Fibroblast of lung (primary cell): ENCODE measurements at regions not wholly inside any gene's neighbourhood (a gene's known extent, or its start where the extent isn't known, plus 50 kb on each side); places are given as distances from the start of the nearest gene placed in this dataset.
A peak's percentile ranks its signal among the peaks of the same experiment; 100 is the strongest.

Experiments used
- DNase-seq, 2 donors: peaks; one replicate each; pipeline versions ENCODE4 v3.0.0 to v3.0.0-alpha.2; 2010; ENCODE audit warnings: low read depth in 2 of 2
- H2AFZ ChIP-seq: 2 replicates; pipeline ENCODE4 v1.5.1; 2012; ENCODE audit warnings: low read length, control low read depth, inconsistent platforms
- H3K27ac ChIP-seq: 2 replicates; pipeline ENCODE4 v1.5.1; 2011; ENCODE audit warnings: low read length, control low read depth; ENCODE audit not compliant: insufficient read depth
- H3K27me3 ChIP-seq: 2 replicates; pipeline ENCODE4 v1.5.1; 2011; ENCODE audit warnings: mild to moderate bottlenecking, low read length; ENCODE audit not compliant: control insufficient read depth, insufficient read depth
- H3K36me3 ChIP-seq: 2 replicates; pipeline ENCODE4 v1.5.1; 2011; ENCODE audit warnings: low read length; ENCODE audit not compliant: control insufficient read depth, insufficient read depth
- H3K4me1 ChIP-seq: 2 replicates; pipeline ENCODE4 v1.5.1; 2011; ENCODE audit warnings: low read length; ENCODE audit not compliant: control insufficient read depth, insufficient read depth; ENCODE audit errors: extremely low read depth
- H3K4me2 ChIP-seq: 2 replicates; pipeline ENCODE4 v1.5.1; 2011; ENCODE audit warnings: low read length, control low read depth; ENCODE audit not compliant: insufficient read depth; ENCODE audit errors: extremely low read depth
- H3K4me3 ChIP-seq, 4 experiments: fragments of 200-600 bp in 1 of 4; sonication (generic) in 1 of 4; replicated peaks in 1 of 4; 2 replicates each; pipeline ENCODE4 v1.5.1; 2011 to 2016; ENCODE audit warnings: low read length in 4 of 4, low read depth in 3 of 4, mild to moderate bottlenecking in 3 of 4, control low read depth in 2 of 4, inconsistent platforms in 1 of 4, mixed read lengths in 1 of 4; ENCODE audit not compliant: insufficient read depth in 1 of 4; ENCODE audit errors: control extremely low read depth in 1 of 4
- H3K79me2 ChIP-seq: 2 replicates; pipeline ENCODE4 v1.5.1; 2012; ENCODE audit warnings: mild to moderate bottlenecking, low read length, inconsistent platforms; ENCODE audit not compliant: control insufficient read depth, insufficient read depth
- H3K9ac ChIP-seq: 2 replicates; pipeline ENCODE4 v1.5.1; 2011; ENCODE audit warnings: mild to moderate bottlenecking, low read length, control low read depth; ENCODE audit not compliant: insufficient read depth
- H3K9me3 ChIP-seq: 2 replicates; pipeline ENCODE4 v1.5.1; 2012; ENCODE audit warnings: low read depth, low read length; ENCODE audit not compliant: control insufficient read depth, insufficient read depth
- H4K20me1 ChIP-seq: 2 replicates; pipeline ENCODE4 v1.5.1; 2011; ENCODE audit warnings: low read length; ENCODE audit not compliant: control insufficient read depth, insufficient read depth; ENCODE audit errors: extremely low read depth
- CTCF ChIP-seq, 2 donors: IDR thresholded peaks in 1 of 2; conservative IDR thresholded peaks in 1 of 2; 1 replicate in 1 of 2; 2 replicates in 1 of 2; pipeline ENCODE4 v1.5.1; 2011 to 2012; ENCODE audit warnings: low read length in 2 of 2, control low read depth in 1 of 2, inconsistent platforms in 1 of 2, low read depth in 1 of 2, mild to moderate bottlenecking in 1 of 2
- EZH2 ChIP-seq: IDR thresholded peaks from 2 replicates; pipeline ENCODE4 v1.5.1; 2012; ENCODE audit warnings: low read length, control low read depth, mild to moderate bottlenecking; ENCODE audit errors: missing control alignments

- Histone ChIP-seq H2AFZ (no peak overlapping the region), H4K20me1 (no peaks in the 10 kb centered on the region), H3K9ac (no peak overlapping the region), H3K79me2 (no peaks in the 10 kb centered on the region), H3K4me2 (no peak overlapping the region), H3K4me3 (no peak overlapping the region), H3K9me3 (no peaks in the 10 kb centered on the region), H3K36me3 (no peaks in the 10 kb centered on the region), H3K27ac (no peak overlapping the region), H3K27me3 (peaks cover 9% of the 10 kb centered on the region), H3K4me1 (no peaks in the 10 kb centered on the region)
- TF ChIP-seq EZH2, result no peak
- no peak for TF ChIP-seq CTCF (conservative IDR thresholded peaks at IDR 0.05 in 1 of 2, IDR thresholded peaks at IDR 0.05 in 1 of 2; ENCODE audit: low read depth in 1 of 2, low read length in 2 of 2)
- peak; percentile 30 to 73 for DNase-seq
Observed at GRCh38 chr9:124180557-124180956, 77.2 kb upstream of the NEK6 start.

DNA sequence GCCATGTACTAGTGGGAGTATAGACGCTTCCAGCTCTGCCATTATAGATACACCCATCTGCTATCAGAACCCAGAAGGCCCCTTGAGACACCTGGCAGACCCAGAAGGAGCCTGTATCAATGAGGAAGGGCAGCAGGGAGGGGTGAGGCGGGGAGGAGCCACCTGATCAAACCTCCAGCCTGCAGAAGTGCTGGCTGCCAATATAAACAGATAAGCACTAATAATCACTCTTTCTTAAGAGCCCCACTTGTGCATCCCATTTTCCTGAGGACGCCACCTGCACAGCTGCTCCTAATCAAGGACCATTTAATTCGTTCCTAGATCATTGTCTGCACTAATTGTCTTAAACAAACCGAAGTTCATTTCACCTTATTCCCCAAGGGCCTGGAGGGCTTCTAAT, 75.0 kb upstream of the NEK6 start:
- H3K27ac ChIP-seq, result no peak overlapping the region
- peaks cover 9% of the 10 kb centered on the region for H3K27me3 ChIP-seq
- no peak for DNase-seq
- H3K9me3 ChIP-seq, result no peaks in the 10 kb centered on the region
- no peaks in the 10 kb centered on the region for H3K4me1 ChIP-seq
- H4K20me1 ChIP-seq, result no peaks in the 10 kb centered on the region
- H3K4me2 ChIP-seq, result no peak overlapping the region
- TF ChIP-seq CTCF (conservative IDR thresholded peaks at IDR 0.05 in 1 of 2, IDR thresholded peaks at IDR 0.05 in 1 of 2; ENCODE audit: low read depth in 1 of 2, low read length in 2 of 2) (no peak), EZH2 (no peak)
- H2AFZ ChIP-seq, result no peak overlapping the region
- no peak overlapping the region for H3K9ac ChIP-seq
- H3K79me2 ChIP-seq, result no peaks in the 10 kb centered on the region
- H3K4me3 ChIP-seq, result no peak overlapping the region
- H3K36me3 ChIP-seq, result no peaks in the 10 kb centered on the region

DNA sequence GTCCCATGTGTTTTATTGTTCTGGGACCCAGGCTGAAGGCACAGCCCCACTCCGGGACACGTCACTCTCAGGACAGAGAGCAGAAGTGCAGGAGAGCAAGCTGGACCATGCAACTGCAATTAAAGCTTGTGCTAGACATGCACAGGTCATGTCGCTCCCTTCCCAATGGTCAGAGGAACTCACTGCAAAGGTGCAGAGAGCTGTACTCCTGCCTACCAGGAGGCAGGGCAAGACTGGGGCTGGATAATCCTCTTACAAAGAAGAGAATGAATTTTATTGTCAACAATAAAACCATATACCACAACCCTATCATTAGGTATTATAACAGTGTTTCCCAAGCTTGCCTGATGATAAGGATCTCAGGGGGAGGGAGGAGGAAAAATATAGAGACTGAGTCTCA, 74.0 kb upstream of the NEK6 start:
- no peaks in the 10 kb centered on the region for H4K20me1 ChIP-seq
- no peak overlapping the region for H2AFZ ChIP-seq
- TF ChIP-seq EZH2, result no peak
- TF ChIP-seq CTCF (conservative IDR thresholded peaks at IDR 0.05 in 1 of 2, IDR thresholded peaks at IDR 0.05 in 1 of 2; ENCODE audit: low read depth in 1 of 2, low read length in 2 of 2), result no peak
- H3K4me1 ChIP-seq, result no peaks in the 10 kb centered on the region
- no peaks in the 10 kb centered on the region for H3K36me3 ChIP-seq
- H3K4me2 ChIP-seq, result no peak overlapping the region
- H3K27me3 ChIP-seq, result peaks cover 9% of the 10 kb centered on the region
- no peak for DNase-seq
- H3K4me3 ChIP-seq, result no peak overlapping the region
- H3K9ac ChIP-seq, result no peak overlapping the region
- H3K9me3 ChIP-seq, result no peaks in the 10 kb centered on the region
- H3K27ac ChIP-seq, result no peak overlapping the region
- no peaks in the 10 kb centered on the region for H3K79me2 ChIP-seq
